ENCODE measurements at regions not wholly inside any gene's neighbourhood (a gene's known extent, or its start where the extent isn't known, plus 50 kb on each side); places are given as distances from the start of the nearest gene placed in this dataset.
"Not testable (repeated sequence)": the region's sequence is repeated elsewhere in the genome, so short reads cannot be mapped to it uniquely, and the experiment has no call there.

DNA sequence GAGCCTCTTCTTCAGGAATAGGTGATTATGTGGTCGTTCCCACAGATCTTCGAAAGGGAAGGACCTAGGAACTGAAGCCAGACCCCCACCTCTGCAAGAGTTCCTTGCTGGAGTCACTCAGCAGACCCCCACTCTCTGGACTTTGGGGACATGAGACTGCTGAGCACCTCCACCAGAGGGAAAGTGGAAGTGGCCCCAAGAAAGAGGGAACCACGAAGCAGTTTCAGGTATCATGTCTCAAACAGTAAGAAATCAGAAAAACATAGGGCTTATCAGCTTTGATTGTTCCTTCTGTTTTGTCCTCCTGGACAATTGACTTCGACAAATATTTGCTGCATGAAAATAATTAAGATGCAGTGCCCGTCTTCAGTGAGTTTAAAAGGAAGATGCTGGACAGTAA lies 98.9 kb downstream of the CDRT15L2 start:
- not testable (repeated sequence) for TF ChIP-seq JUN (CRISPR knock-in tag; IDR thresholded peaks at IDR 0.05); CTCF (IDR thresholded peaks at IDR 0.05); FOXP1 (CRISPR knock-in tag; IDR thresholded peaks at IDR 0.05; ENCODE audit: borderline replicate concordance)
- TF ChIP-seq, protein P1, sequence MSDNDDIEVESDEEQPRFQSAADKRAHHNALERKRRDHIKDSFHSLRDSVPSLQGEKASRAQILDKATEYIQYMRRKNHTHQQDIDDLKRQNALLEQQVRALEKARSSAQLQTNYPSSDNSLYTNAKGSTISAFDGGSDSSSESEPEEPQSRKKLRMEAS (CRISPR knock-in tag; IDR thresholded peaks at IDR 0.05): not testable (repeated sequence)
- TF ChIP-seq, protein P2, sequence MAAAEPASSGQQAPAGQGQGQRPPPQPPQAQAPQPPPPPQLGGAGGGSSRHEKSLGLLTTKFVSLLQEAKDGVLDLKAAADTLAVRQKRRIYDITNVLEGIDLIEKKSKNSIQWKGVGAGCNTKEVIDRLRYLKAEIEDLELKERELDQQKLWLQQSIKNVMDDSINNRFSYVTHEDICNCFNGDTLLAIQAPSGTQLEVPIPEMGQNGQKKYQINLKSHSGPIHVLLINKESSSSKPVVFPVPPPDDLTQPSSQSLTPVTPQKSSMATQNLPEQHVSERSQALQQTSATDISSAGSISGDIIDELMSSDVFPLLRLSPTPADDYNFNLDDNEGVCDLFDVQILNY (CRISPR knock-in tag; IDR thresholded peaks at IDR 0.05): not testable (repeated sequence)
